Cardiac fibroblast (primary cell): ENCODE measurements at regions not wholly inside any gene's neighbourhood (a gene's known extent, or its start where the extent isn't known, plus 50 kb on each side); places are given as distances from the start of the nearest gene placed in this dataset.

Experiments
- DNase-seq, 2 donors: peaks; one replicate each; pipeline versions ENCODE4 v3.0.0 to v3.0.0-alpha.2; 2010; ENCODE audit warnings: low read depth in 2 of 2
- H3K4me3 ChIP-seq, 2 donors: replicated peaks in 1 of 2; 1 replicate in 1 of 2; 2 replicates in 1 of 2; pipeline ENCODE4 v1.5.1; 2011; ENCODE audit warnings: low read depth in 2 of 2, low read length in 2 of 2, mild to moderate bottlenecking in 2 of 2, moderate library complexity in 1 of 2
- CTCF ChIP-seq: IDR thresholded peaks from one replicate; pipeline ENCODE4 v1.5.1; 2011; ENCODE audit warnings: low read depth, mild to moderate bottlenecking, low read length, inconsistent platforms

GRCh38 chr12:124148481-124149273 is 146.2 kb upstream of the RFLNA start:
- TF ChIP-seq CTCF, result no peak
- DNase-seq, result no peak
- H3K4me3 ChIP-seq, result no peak overlapping the region

- TF ChIP-seq CTCF, result no peak
- H3K4me3 ChIP-seq, result no peak overlapping the region
- DNase-seq, result no peak
Observed at GRCh38 chr12:124149287-124149686, 145.6 kb upstream of the RFLNA start.

GRCh38 chr12:124150168-124150567 is 144.7 kb upstream of the RFLNA start:
- TF ChIP-seq CTCF, result no peak
- no peak for DNase-seq
- no peak overlapping the region for H3K4me3 ChIP-seq

GRCh38 chr12:124151583-124151982 is 143.3 kb upstream of the RFLNA start:
- DNase-seq, result no peak
- TF ChIP-seq CTCF, result no peak
- no peak overlapping the region for H3K4me3 ChIP-seq

- DNase-seq, result peak; percentile 9 to 66
- TF ChIP-seq CTCF, result no peak
- H3K4me3 ChIP-seq, result no peak overlapping the region
Observed at GRCh38 chr12:124152731-124153130, 142.2 kb upstream of the RFLNA start.

GRCh38 chr12:124153392-124153791 is 141.5 kb upstream of the RFLNA start:
- DNase-seq, result no peak
- no peak for TF ChIP-seq CTCF
- no peak overlapping the region for H3K4me3 ChIP-seq

GRCh38 chr12:124157406-124157805 is 137.5 kb upstream of the RFLNA start:
- DNase-seq, result no peak

More at GRCh38 chr12:124157406-124157805, 137.5 kb upstream of the RFLNA start:
- no peak for TF ChIP-seq CTCF
- H3K4me3 ChIP-seq, result no peak overlapping the region
